K562 (cell line): ENCODE measurements at regions not wholly inside any gene's neighbourhood (a gene's known extent, or its start where the extent isn't known, plus 50 kb on each side); places are given as distances from the start of the nearest gene placed in this dataset.

Experiments used
- ATAC-seq: fragments of 200-7000 bp; cut with Tn5 transposase; 3 replicates; pipeline ENCODE4 v1.9.1; 2020; ENCODE audit warnings: moderate library complexity
- BruUV-seq: library from RNA; stranded (reverse); fragments of 400-500 nt; replicated peaks from 2 replicates; lab custom pipeline; 2021; lab: Mats Ljungman, UMichigan
- CTCF ChIA-PET: fragments of 300-600 bp; formaldehyde crosslinking; extraction: SDS; loops from one replicate; lab custom pipeline; 2021; ENCODE audit warnings: low intra/inter-chr PET ratio; lab: Yijun Ruan, JAX
- POLR2A ChIA-PET: fragments of 300-600, 350-650 bp; sonication (Branson Sonifier 250); formaldehyde crosslinking; extraction: SDS; loops from one replicate; lab custom pipeline; 2021; ENCODE audit warnings: antibody characterized with exemption, inconsistent platforms; lab: Yijun Ruan, JAX
- DNase-seq, 4 experiments: peaks; one replicate each; pipeline versions ENCODE4 v3.0.0 to v3.0.0-alpha.2; 2011 to 2018; ENCODE audit warnings: low spot score in 3 of 4, mixed read lengths in 3 of 4; ENCODE audit errors: extremely low read depth in 1 of 4
- FAIRE-seq: peaks from 2 replicates; lab custom pipeline; 2011; peaks lifted over from hg19 to GRCh38; lab: Jason Lieb, UNC
- H2AFZ ChIP-seq: 2 replicates; pipeline ENCODE4 v1.6.0; 2011; ENCODE audit warnings: low read depth, low read length, control low read depth, inconsistent platforms
- H3K27ac ChIP-seq: fragments of 200-600 bp; 3 replicates; pipeline ENCODE4 v1.8.0; 2011; ENCODE audit warnings: low read depth, mild to moderate bottlenecking, control low read depth, inconsistent platforms, low read length, moderate library complexity, mixed read lengths; ENCODE audit errors: extremely low read depth
- H3K27me3 ChIP-seq, 2 experiments: fragments of 300-600 bp in 1 of 2; 2 replicates in 1 of 2; 3 replicates in 1 of 2; pipeline versions ENCODE4 v1.6.0 to v1.8.0; 2011; ENCODE audit warnings: inconsistent platforms in 2 of 2, low read length in 2 of 2, mild to moderate bottlenecking in 1 of 2, mixed read lengths in 1 of 2, moderate library complexity in 1 of 2; ENCODE audit not compliant: control insufficient read depth in 2 of 2, insufficient read depth in 2 of 2
- H3K36me3 ChIP-seq: fragments of 300-600 bp; 3 replicates; pipeline ENCODE4 v1.8.0; 2011; ENCODE audit warnings: mild to moderate bottlenecking, low read length, inconsistent platforms; ENCODE audit not compliant: control insufficient read depth, insufficient read depth
- H3K4me1 ChIP-seq, 2 experiments: fragments of 200-600 bp in 1 of 2; replicated peaks in 1 of 2; 2 replicates in 1 of 2; 3 replicates in 1 of 2; pipeline versions ENCODE4 v1.5.1 to v1.8.0; 2011; ENCODE audit warnings: inconsistent platforms in 2 of 2, low read length in 2 of 2, mild to moderate bottlenecking in 1 of 2, mixed read lengths in 1 of 2, moderate library complexity in 1 of 2; ENCODE audit not compliant: control insufficient read depth in 2 of 2, insufficient read depth in 2 of 2
- H3K4me2 ChIP-seq: 2 replicates; pipeline ENCODE4 v1.6.1; 2011; ENCODE audit warnings: low read length, control low read depth, inconsistent platforms, mixed read lengths; ENCODE audit not compliant: insufficient read depth
- H3K4me3 ChIP-seq: fragments of 200-600 bp; sonication (generic), shearing (Covaris generic); 2 replicates; pipeline ENCODE4 v1.5.1; 2016; ENCODE audit warnings: control low read depth, inconsistent platforms
- H3K79me2 ChIP-seq: fragments of 200-600 bp; 3 replicates; pipeline ENCODE4 v1.8.0; 2011; ENCODE audit warnings: low read length, inconsistent platforms; ENCODE audit not compliant: control insufficient read depth, insufficient read depth
- H3K9ac ChIP-seq, 2 experiments: 2 replicates each; pipeline versions ENCODE4 v1.6.0 to v1.6.1; 2011; ENCODE audit warnings: low read depth in 2 of 2, low read length in 2 of 2, control low read depth in 1 of 2, inconsistent platforms in 1 of 2, mild to moderate bottlenecking in 1 of 2, mixed read lengths in 1 of 2; ENCODE audit not compliant: insufficient read depth in 1 of 2
- H3K9me1 ChIP-seq: one replicate; pipeline ENCODE4 v1.6.0; 2011; ENCODE audit warnings: inconsistent platforms, mild to moderate bottlenecking, low read length, moderate library complexity; ENCODE audit not compliant: control insufficient read depth, insufficient read depth
- H3K9me3 ChIP-seq: replicated peaks from 2 replicates; pipeline ENCODE4 v1.5.1; 2011; ENCODE audit warnings: low read depth, low read length, inconsistent platforms; ENCODE audit not compliant: control insufficient read depth, insufficient read depth
- H4K20me1 ChIP-seq: replicated peaks from 2 replicates; pipeline ENCODE4 v1.6.1; 2011; ENCODE audit warnings: low read length, inconsistent platforms, mixed read lengths; ENCODE audit not compliant: control insufficient read depth, insufficient read depth
- CHD7 ChIP-seq: fragments of 200-600 bp; sonication (generic); IDR thresholded peaks from one replicate; pipeline ENCODE4 v1.6.1; 2012; ENCODE audit warnings: mild to moderate bottlenecking, low read depth, low read length, inconsistent platforms
- E2F3 ChIP-seq: fragments of 250-450 bp; sonication (Bioruptor Pico); IDR thresholded peaks from 2 replicates; pipeline ENCODE4 v1.4.0; 2020; ENCODE audit warnings: mild to moderate bottlenecking
- ELF4 ChIP-seq: fragments of 450-650 bp; formaldehyde crosslinking; IDR thresholded peaks from 2 replicates; pipeline ENCODE4 v1.4.0; 2022; ENCODE audit warnings: missing genetic modification characterization
- HDAC3 ChIP-seq: fragments of 450-650 bp; IDR thresholded peaks from 2 replicates; pipeline ENCODE4 v1.6.1; 2018; ENCODE audit warnings: borderline replicate concordance, mild to moderate bottlenecking, moderate library complexity; ENCODE audit not compliant: partially characterized antibody
- RBFOX2 ChIP-seq: fragments of 200-400 bp; formaldehyde crosslinking; IDR thresholded peaks from 2 replicates; pipeline ENCODE4 v1.6.1; 2017; ENCODE audit warnings: low read depth, mild to moderate bottlenecking, low read length, moderate library complexity
- SAFB ChIP-seq: fragments of 200-400 bp; formaldehyde crosslinking; IDR thresholded peaks from 2 replicates; pipeline ENCODE4 v1.6.1; 2017; ENCODE audit warnings: low read depth, low read length, borderline replicate concordance
- TCFL5 ChIP-seq: fragments of 250-450 bp; sonication (Bioruptor Pico); conservative IDR thresholded peaks from 2 replicates; pipeline ENCODE4 v1.6.1; 2021; ENCODE audit warnings: mild to moderate bottlenecking, moderate library complexity, matching md5 sums
- ZNF239 ChIP-seq: fragments of 250-450 bp; sonication (Bioruptor Pico); IDR thresholded peaks from 2 replicates; pipeline ENCODE4 v1.4.0; 2020; ENCODE audit warnings: mild to moderate bottlenecking
- ZNF316 ChIP-seq: fragments of 450-650 bp; IDR thresholded peaks from 2 replicates; pipeline ENCODE4 v1.6.1; 2016
- ZNF655 ChIP-seq: fragments of 250-450 bp; sonication (Bioruptor Pico); IDR thresholded peaks from 2 replicates; pipeline ENCODE4 v1.5.0; 2021
- WGBS: fragments of 100-300 bp; shearing (Covaris generic); methylation state at CpG from one replicate; pipeline ENCODE4 v1.1.6; 2016; ENCODE audit warnings: low coverage, mixed read lengths; ENCODE audit not compliant: insufficient coverage; ENCODE audit errors: missing lambda C conversion rate; 5-methylcytosine and 5-hydroxymethylcytosine counted together
- in situ Hi-C: fragments of 300-500 bp; cut with MboI; formaldehyde crosslinking; loops from 4 replicates; pipeline ENCODE4 v1.15.0; 2018; ENCODE audit warnings: inconsistent platforms, mixed read lengths
- intact Hi-C: fragments of 100-400 bp; cut with micrococcal nuclease; formaldehyde crosslinking; loops from 2 replicates; pipeline ENCODE4 v1.14.2; 2022
- TF ChIP-seq, protein P1 (sequence below): sonication (generic); formaldehyde crosslinking; IDR thresholded peaks from 2 replicates; pipeline ENCODE4 v1.8.0; 2022; ENCODE audit warnings: mild to moderate bottlenecking, missing genetic modification reagents

DNA sequence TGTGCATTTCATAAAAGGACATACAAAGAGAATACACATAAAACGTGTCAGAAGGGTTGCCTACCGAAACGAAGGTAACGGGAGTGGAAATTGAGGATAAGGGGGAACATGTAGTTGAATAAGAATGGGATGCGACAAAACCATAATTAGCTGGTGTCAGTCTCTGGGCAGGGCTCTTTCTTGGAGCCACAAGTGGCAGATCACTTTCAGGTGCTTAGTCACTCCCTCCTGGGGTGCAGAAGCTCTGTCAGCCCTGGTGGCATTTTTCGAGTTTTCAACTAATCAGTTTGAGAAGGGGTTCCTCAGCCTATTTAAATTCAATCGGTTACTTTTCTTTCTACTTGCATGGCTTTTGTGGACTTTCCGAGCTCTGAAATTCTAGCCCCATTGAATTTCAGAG, 133.9 kb upstream of the IGSF21 start:
- in situ Hi-C loops: no loop called here
- Histone ChIP-seq H2AFZ (no peak overlapping the region), H3K4me1 (no peaks in the 10 kb centered on the region), H3K4me2 (no peak overlapping the region), H3K36me3 (no peaks in the 10 kb centered on the region), H3K9ac (no peak overlapping the region), H4K20me1 (0 out of 2 replicates have a peak, but pooled peaks cover 3% of the 10 kb centered on the region), H3K27ac (no peak overlapping the region), H3K27me3 (no peaks in the 10 kb centered on the region; a peak in 2 of 5 replicates), H3K9me3 (no peaks in the 10 kb centered on the region), H3K9me1 (no peaks in the 10 kb centered on the region), H3K79me2 (no peaks in the 10 kb centered on the region), H3K4me3 (no peak overlapping the region)
- WGBS: under 1% methylated on average over 8 of the region's 8 CpGs
- intact Hi-C loops: no loop called here
- no TSS peak for BruUV-seq
- FAIRE-seq (no peak), ATAC-seq (no peak), DNase-seq (no peak)
- ChIA-PET CTCF (no interaction called here), POLR2A (interaction anchor here (1.1 kb wide), 1 partner anchor 24 kb away, joined by 3 read pairs; no protein-coding TSS in a partner anchor)
- TF ChIP-seq ZNF316 (no peak), ZNF655 (no peak), TCFL5 (CRISPR knock-in tag) (no peak), ZNF239 (no peak), CHD7 (no peak), ELF4 (no peak), RBFOX2 (no peak), HDAC3 (no peak), E2F3 (CRISPR knock-in tag) (no peak), SAFB (no peak)
- TF ChIP-seq, protein P1, sequence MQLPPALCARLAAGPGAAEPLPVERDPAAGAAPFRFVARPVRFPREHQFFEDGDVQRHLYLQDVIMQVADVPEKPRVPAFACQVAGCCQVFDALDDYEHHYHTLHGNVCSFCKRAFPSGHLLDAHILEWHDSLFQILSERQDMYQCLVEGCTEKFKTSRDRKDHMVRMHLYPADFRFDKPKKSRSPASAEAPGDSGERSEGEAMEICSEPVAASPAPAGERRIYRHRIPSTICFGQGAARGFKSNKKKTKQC (CRISPR knock-in tag): no peak
